Fibroblast of lung (primary cell): ENCODE measurements at regions not wholly inside any gene's neighbourhood (a gene's known extent, or its start where the extent isn't known, plus 50 kb on each side); places are given as distances from the start of the nearest gene placed in this dataset.

Source experiments
- DNase-seq, 2 donors: peaks; one replicate each; pipeline versions ENCODE4 v3.0.0 to v3.0.0-alpha.2; 2010; ENCODE audit warnings: low read depth in 2 of 2
- H2AFZ ChIP-seq: 2 replicates; pipeline ENCODE4 v1.5.1; 2012; ENCODE audit warnings: low read length, control low read depth, inconsistent platforms
- H3K27ac ChIP-seq: 2 replicates; pipeline ENCODE4 v1.5.1; 2011; ENCODE audit warnings: low read length, control low read depth; ENCODE audit not compliant: insufficient read depth
- H3K27me3 ChIP-seq: 2 replicates; pipeline ENCODE4 v1.5.1; 2011; ENCODE audit warnings: mild to moderate bottlenecking, low read length; ENCODE audit not compliant: control insufficient read depth, insufficient read depth
- H3K36me3 ChIP-seq: 2 replicates; pipeline ENCODE4 v1.5.1; 2011; ENCODE audit warnings: low read length; ENCODE audit not compliant: control insufficient read depth, insufficient read depth
- H3K4me1 ChIP-seq: 2 replicates; pipeline ENCODE4 v1.5.1; 2011; ENCODE audit warnings: low read length; ENCODE audit not compliant: control insufficient read depth, insufficient read depth; ENCODE audit errors: extremely low read depth
- H3K4me2 ChIP-seq: 2 replicates; pipeline ENCODE4 v1.5.1; 2011; ENCODE audit warnings: low read length, control low read depth; ENCODE audit not compliant: insufficient read depth; ENCODE audit errors: extremely low read depth
- H3K4me3 ChIP-seq, 4 experiments: fragments of 200-600 bp in 1 of 4; sonication (generic) in 1 of 4; replicated peaks in 1 of 4; 2 replicates each; pipeline ENCODE4 v1.5.1; 2011 to 2016; ENCODE audit warnings: low read length in 4 of 4, low read depth in 3 of 4, mild to moderate bottlenecking in 3 of 4, control low read depth in 2 of 4, inconsistent platforms in 1 of 4, mixed read lengths in 1 of 4; ENCODE audit not compliant: insufficient read depth in 1 of 4; ENCODE audit errors: control extremely low read depth in 1 of 4
- H3K79me2 ChIP-seq: 2 replicates; pipeline ENCODE4 v1.5.1; 2012; ENCODE audit warnings: mild to moderate bottlenecking, low read length, inconsistent platforms; ENCODE audit not compliant: control insufficient read depth, insufficient read depth
- H3K9ac ChIP-seq: 2 replicates; pipeline ENCODE4 v1.5.1; 2011; ENCODE audit warnings: mild to moderate bottlenecking, low read length, control low read depth; ENCODE audit not compliant: insufficient read depth
- H3K9me3 ChIP-seq: 2 replicates; pipeline ENCODE4 v1.5.1; 2012; ENCODE audit warnings: low read depth, low read length; ENCODE audit not compliant: control insufficient read depth, insufficient read depth
- H4K20me1 ChIP-seq: 2 replicates; pipeline ENCODE4 v1.5.1; 2011; ENCODE audit warnings: low read length; ENCODE audit not compliant: control insufficient read depth, insufficient read depth; ENCODE audit errors: extremely low read depth
- EZH2 ChIP-seq: IDR thresholded peaks from 2 replicates; pipeline ENCODE4 v1.5.1; 2012; ENCODE audit warnings: low read length, control low read depth, mild to moderate bottlenecking; ENCODE audit errors: missing control alignments
- TF ChIP-seq, protein P1 (sequence below), 2 donors: IDR thresholded peaks in 1 of 2; conservative IDR thresholded peaks in 1 of 2; 1 replicate in 1 of 2; 2 replicates in 1 of 2; pipeline ENCODE4 v1.5.1; 2011 to 2012; ENCODE audit warnings: low read length in 2 of 2, control low read depth in 1 of 2, inconsistent platforms in 1 of 2, low read depth in 1 of 2, mild to moderate bottlenecking in 1 of 2

- Histone ChIP-seq H4K20me1 (no peaks in the 10 kb centered on the region), H3K27me3 (no peaks in the 10 kb centered on the region), H3K4me2 (no peak overlapping the region), H3K36me3 (no peaks in the 10 kb centered on the region), H2AFZ (no peak overlapping the region), H3K27ac (no peak overlapping the region), H3K79me2 (no peaks in the 10 kb centered on the region), H3K9ac (no peak overlapping the region), H3K4me1 (peaks cover 12% of the 10 kb centered on the region), H3K4me3 (no peak overlapping the region), H3K9me3 (no peaks in the 10 kb centered on the region)
- DNase-seq: peak; percentile 40 to 83
- TF ChIP-seq, protein P1, sequence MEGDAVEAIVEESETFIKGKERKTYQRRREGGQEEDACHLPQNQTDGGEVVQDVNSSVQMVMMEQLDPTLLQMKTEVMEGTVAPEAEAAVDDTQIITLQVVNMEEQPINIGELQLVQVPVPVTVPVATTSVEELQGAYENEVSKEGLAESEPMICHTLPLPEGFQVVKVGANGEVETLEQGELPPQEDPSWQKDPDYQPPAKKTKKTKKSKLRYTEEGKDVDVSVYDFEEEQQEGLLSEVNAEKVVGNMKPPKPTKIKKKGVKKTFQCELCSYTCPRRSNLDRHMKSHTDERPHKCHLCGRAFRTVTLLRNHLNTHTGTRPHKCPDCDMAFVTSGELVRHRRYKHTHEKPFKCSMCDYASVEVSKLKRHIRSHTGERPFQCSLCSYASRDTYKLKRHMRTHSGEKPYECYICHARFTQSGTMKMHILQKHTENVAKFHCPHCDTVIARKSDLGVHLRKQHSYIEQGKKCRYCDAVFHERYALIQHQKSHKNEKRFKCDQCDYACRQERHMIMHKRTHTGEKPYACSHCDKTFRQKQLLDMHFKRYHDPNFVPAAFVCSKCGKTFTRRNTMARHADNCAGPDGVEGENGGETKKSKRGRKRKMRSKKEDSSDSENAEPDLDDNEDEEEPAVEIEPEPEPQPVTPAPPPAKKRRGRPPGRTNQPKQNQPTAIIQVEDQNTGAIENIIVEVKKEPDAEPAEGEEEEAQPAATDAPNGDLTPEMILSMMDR (conservative IDR thresholded peaks at IDR 0.05 in 1 of 2, IDR thresholded peaks at IDR 0.05 in 1 of 2; ENCODE audit: low read depth in 1 of 2, low read length in 2 of 2): no peak
- TF ChIP-seq EZH2: no peak
Observed at GRCh38 chr12:5262450-5262849, 169.5 kb upstream of the NTF3 start.

- H3K9ac ChIP-seq: no peak overlapping the region
- no peaks in the 10 kb centered on the region for H3K36me3 ChIP-seq
- H3K79me2 ChIP-seq: no peaks in the 10 kb centered on the region
- H3K27ac ChIP-seq: no peak overlapping the region
- TF ChIP-seq, protein P1 (conservative IDR thresholded peaks at IDR 0.05 in 1 of 2, IDR thresholded peaks at IDR 0.05 in 1 of 2; ENCODE audit: low read depth in 1 of 2, low read length in 2 of 2): no peak
- no peak for TF ChIP-seq EZH2
- H3K27me3 ChIP-seq: no peaks in the 10 kb centered on the region
- peak in 1 of 2 donors; percentile 56 for DNase-seq
- peaks cover 12% of the 10 kb centered on the region for H3K4me1 ChIP-seq
- no peaks in the 10 kb centered on the region for H3K9me3 ChIP-seq
- H4K20me1 ChIP-seq: no peaks in the 10 kb centered on the region
- H3K4me2 ChIP-seq: no peak overlapping the region
- H2AFZ ChIP-seq: no peak overlapping the region
- H3K4me3 ChIP-seq: no peak overlapping the region
Observed at GRCh38 chr12:5262885-5263284, 169.0 kb upstream of the NTF3 start.

DNA sequence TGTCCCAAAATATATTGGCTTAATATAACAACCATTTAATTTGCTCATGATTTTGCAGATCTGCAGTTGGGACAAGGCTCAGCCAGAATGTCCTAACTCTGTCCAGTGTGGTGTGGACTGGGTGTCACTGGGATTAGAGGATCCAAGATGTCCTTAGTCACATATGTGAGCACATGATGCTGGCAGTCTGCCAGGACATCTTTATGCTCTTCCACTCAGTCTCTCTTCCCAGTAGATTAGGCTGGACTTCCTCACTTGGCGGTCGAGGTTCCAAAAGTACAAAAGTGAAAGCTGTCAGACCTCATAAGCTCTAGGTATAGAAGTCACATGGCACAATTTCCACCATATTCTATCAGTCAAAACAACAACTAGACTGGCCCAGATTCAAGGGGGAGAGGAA is 167.9 kb upstream of the NTF3 start:
- TF ChIP-seq, protein P1 (conservative IDR thresholded peaks at IDR 0.05 in 1 of 2, IDR thresholded peaks at IDR 0.05 in 1 of 2; ENCODE audit: low read depth in 1 of 2, low read length in 2 of 2): no peak
- no peak for TF ChIP-seq EZH2
- Histone ChIP-seq H3K4me1 (peaks cover 13% of the 10 kb centered on the region), H3K4me2 (no peak overlapping the region), H3K9ac (no peak overlapping the region), H3K79me2 (no peaks in the 10 kb centered on the region), H3K9me3 (no peaks in the 10 kb centered on the region), H3K36me3 (no peaks in the 10 kb centered on the region), H3K27me3 (no peaks in the 10 kb centered on the region), H3K4me3 (no peak overlapping the region), H4K20me1 (no peaks in the 10 kb centered on the region), H3K27ac (no peak overlapping the region), H2AFZ (no peak overlapping the region)
- no peak for DNase-seq
